ENCODE measurements at regions not wholly inside any gene's neighbourhood (a gene's known extent, or its start where the extent isn't known, plus 50 kb on each side); places are given as distances from the start of the nearest gene placed in this dataset.

GRCh38 chr11:76288166-76288980 is 82.1 kb upstream of the WNT11 start:
- H3K4me1 ChIP-seq = no peaks in the 10 kb centered on the region
- no peaks in the 10 kb centered on the region for H3K27me3 ChIP-seq
- TF ChIP-seq CTCF (IDR thresholded peaks at IDR 0.05) = no peak
- intact Hi-C loops (cut with DNase I) = no loop called here
- no peak overlapping the region for H3K27ac ChIP-seq
- H3K9me3 ChIP-seq = no peaks in the 10 kb centered on the region
- no peaks in the 10 kb centered on the region for H3K36me3 ChIP-seq
- no peak overlapping the region for H3K4me3 ChIP-seq
- DNase-seq (ENCODE audit: low spot score in 2 of 2) = no peak

GRCh38 chr11:76287227-76287626 is 80.9 kb upstream of the WNT11 start:
- H3K27me3 ChIP-seq = no peaks in the 10 kb centered on the region
- DNase-seq (ENCODE audit: low spot score in 2 of 2) = no peak
- TF ChIP-seq CTCF (IDR thresholded peaks at IDR 0.05) = no peak
- H3K4me3 ChIP-seq = no peak overlapping the region
- H3K36me3 ChIP-seq = no peaks in the 10 kb centered on the region
- intact Hi-C loops (cut with DNase I) = no loop called here
- H3K9me3 ChIP-seq = no peaks in the 10 kb centered on the region
- no peak overlapping the region for H3K27ac ChIP-seq
- no peaks in the 10 kb centered on the region for H3K4me1 ChIP-seq

- no peak for TF ChIP-seq CTCF (IDR thresholded peaks at IDR 0.05)
- Histone ChIP-seq H3K27ac (no peak overlapping the region), H3K4me3 (no peak overlapping the region), H3K9me3 (no peaks in the 10 kb centered on the region), H3K27me3 (no peaks in the 10 kb centered on the region), H3K36me3 (no peaks in the 10 kb centered on the region), H3K4me1 (no peaks in the 10 kb centered on the region)
- no peak for DNase-seq (ENCODE audit: low spot score in 2 of 2)
- intact Hi-C loops (cut with DNase I) = no loop called here
Observed at GRCh38 chr11:76285397-76286104, 79.2 kb upstream of the WNT11 start.

- TF ChIP-seq CTCF (IDR thresholded peaks at IDR 0.05) = no peak
- no peaks in the 10 kb centered on the region for H3K36me3 ChIP-seq
- DNase-seq (ENCODE audit: low spot score in 2 of 2) = no peak
- no peaks in the 10 kb centered on the region for H3K4me1 ChIP-seq
- no peaks in the 10 kb centered on the region for H3K27me3 ChIP-seq
- intact Hi-C loops (cut with DNase I) = no loop called here
- H3K27ac ChIP-seq = no peak overlapping the region
- no peak overlapping the region for H3K4me3 ChIP-seq
- H3K9me3 ChIP-seq = no peaks in the 10 kb centered on the region
Observed at GRCh38 chr11:76284161-76284560, 77.9 kb upstream of the WNT11 start.

- Histone ChIP-seq H3K4me3 (no peak overlapping the region), H3K27me3 (no peaks in the 10 kb centered on the region), H3K9me3 (no peaks in the 10 kb centered on the region), H3K4me1 (no peaks in the 10 kb centered on the region), H3K27ac (no peak overlapping the region), H3K36me3 (no peaks in the 10 kb centered on the region)
- no peak for TF ChIP-seq CTCF (IDR thresholded peaks at IDR 0.05)
- intact Hi-C loops (cut with DNase I) = no loop called here
- no peak for DNase-seq (ENCODE audit: low spot score in 2 of 2)
Observed at GRCh38 chr11:76282811-76283595, 76.7 kb upstream of the WNT11 start.

All from ascending aorta (tissue), 2 donors.